ENCODE measurements at regions not wholly inside any gene's neighbourhood (a gene's known extent, or its start where the extent isn't known, plus 50 kb on each side); places are given as distances from the start of the nearest gene placed in this dataset.

GRCh38 chr9:28365020-28365640, 791.8 kb upstream of the C9orf72 start:
- Histone ChIP-seq H3K9ac (replicated peaks; ENCODE audit: extremely low read depth, insufficient read depth, low read length) (no peak overlapping the region), H3K27ac (ENCODE audit: insufficient read depth, low read depth, low read length) (no peak overlapping the region), H3K27me3 (ENCODE audit: control insufficient read depth in 2 of 2, insufficient read depth in 2 of 2, low read length in 2 of 2) (no peaks in the 10 kb centered on the region), H3K36me3 (ENCODE audit: control insufficient read depth in 2 of 2, extremely low read depth in 1 of 2, insufficient read depth in 2 of 2, low read length in 2 of 2) (no peaks in the 10 kb centered on the region), H3K4me2 (ENCODE audit: insufficient read depth, low read length) (no peak overlapping the region), H3K4me1 (ENCODE audit: control insufficient read depth, extremely low read depth, insufficient read depth, low read length) (no peaks in the 10 kb centered on the region), H3K9me1 (replicated peaks; ENCODE audit: control insufficient read depth, extremely low read depth, insufficient read depth, low read length) (no peaks in the 10 kb centered on the region), H2AFZ (ENCODE audit: low read depth, low read length) (no peak overlapping the region), H3K9me3 (replicated peaks; ENCODE audit: control insufficient read depth, insufficient read depth, low read length) (no peaks in the 10 kb centered on the region), H4K20me1 (replicated peaks; ENCODE audit: control insufficient read depth, extremely low read depth, insufficient read depth, low read length) (no peaks in the 10 kb centered on the region), H3K79me2 (ENCODE audit: control insufficient read depth, insufficient read depth, low read length) (no peaks in the 10 kb centered on the region), H3K4me3 (replicated peaks in 1 of 3; ENCODE audit: insufficient read depth in 1 of 3, low read depth in 1 of 3, low read length in 3 of 3) (no peak overlapping the region)
- CTCF ChIA-PET: no interaction called here
- POLR2A ChIA-PET: no interaction called here
- no peak for TF ChIP-seq JUN (IDR thresholded peaks at IDR 0.05; ENCODE audit: borderline replicate concordance, insufficient read depth, insufficient read length, low read depth)
- TF ChIP-seq POLR2AphosphoS5 (IDR thresholded peaks at IDR 0.05; ENCODE audit: insufficient read depth, low read depth, low read length): no peak
- no peak for TF ChIP-seq FOS (IDR thresholded peaks at IDR 0.05; ENCODE audit: borderline replicate concordance, insufficient read depth, low read length)
- TF ChIP-seq MAX (IDR thresholded peaks at IDR 0.05; ENCODE audit: insufficient read depth, insufficient read length): no peak
- no peak for TF ChIP-seq POLR2A (IDR thresholded peaks at IDR 0.05; ENCODE audit: low read depth, low read length)
- TF ChIP-seq MYC (IDR thresholded peaks at IDR 0.05; ENCODE audit: low read depth, low read length): no peak
- TF ChIP-seq GATA2 (IDR thresholded peaks at IDR 0.05; ENCODE audit: insufficient read depth, insufficient read length, low read depth, low read length): no peak
- no peak for TF ChIP-seq CTCF (IDR thresholded peaks at IDR 0.05; ENCODE audit: extremely low read depth in 1 of 2, insufficient read depth in 1 of 2, low read depth in 1 of 2, low read length in 2 of 2)
- TF ChIP-seq EZH2 (IDR thresholded peaks at IDR 0.05; ENCODE audit: borderline replicate concordance, low read depth, low read length, severe bottlenecking): no peak
- DNase-seq (ENCODE audit: low read depth, low spot score) (no peak), FAIRE-seq (no peak)
- no TSS peak for BruUV-seq (replicated peaks)
- dilution Hi-C loops (cut with MboI; ENCODE audit: extremely low pct_ligation_motif_present, low sequenced_read_pairs): no loop called here
- intact Hi-C loops (cut with micrococcal nuclease): no loop called here
